ENCODE measurements at regions not wholly inside any gene's neighbourhood (a gene's known extent, or its start where the extent isn't known, plus 50 kb on each side); places are given as distances from the start of the nearest gene placed in this dataset.

GRCh38 chr10:105398202-105398601, 757.1 kb downstream of the SORCS3 start:
- TF ChIP-seq CTCF (IDR thresholded peaks at IDR 0.05): no peak
- no peak for TF ChIP-seq POLR2AphosphoS5 (IDR thresholded peaks at IDR 0.05)
- TF ChIP-seq POLR2A (IDR thresholded peaks at IDR 0.05): no peak

All from suprapubic skin (tissue), 4 donors.